ENCODE measurements at regions not wholly inside any gene's neighbourhood (a gene's known extent, or its start where the extent isn't known, plus 50 kb on each side); places are given as distances from the start of the nearest gene placed in this dataset.

GRCh38 chr9:28538132-28538531 is 964.9 kb upstream of the C9orf72 start:
- Histone ChIP-seq H3K36me3 (ENCODE audit: insufficient read depth, low read length) (no peaks in the 10 kb centered on the region), H2AFZ (ENCODE audit: low read length) (no peak overlapping the region), H3K9ac (ENCODE audit: low read length) (no peak overlapping the region), H3K4me2 (ENCODE audit: low read length) (no peak overlapping the region), H3K9me2 (ENCODE audit: low read depth, low read length) (no peaks in the 10 kb centered on the region), H3K27me3 (ENCODE audit: insufficient read depth, low read length) (no peaks in the 10 kb centered on the region), H3K79me2 (ENCODE audit: insufficient read depth, low read length) (no peaks in the 10 kb centered on the region), H3K27ac (ENCODE audit: low read depth, low read length, poor library complexity, severe bottlenecking) (no peak overlapping the region), H3K4me1 (ENCODE audit: insufficient read depth, low read length, severe bottlenecking) (no peaks in the 10 kb centered on the region), H3K9me3 (ENCODE audit: low read length) (no peaks in the 10 kb centered on the region), H3F3A (ENCODE audit: insufficient read depth, low read length) (no peaks in the 10 kb centered on the region), H4K20me1 (ENCODE audit: insufficient read depth, low read length) (no peaks in the 10 kb centered on the region), H3K4me3 (ENCODE audit: low read depth, low read length, poor library complexity, severe bottlenecking) (no peak overlapping the region)
- no peak for TF ChIP-seq EZH2 (IDR thresholded peaks at IDR 0.05; ENCODE audit: borderline replicate concordance, low read length)
- TF ChIP-seq, protein P1, sequence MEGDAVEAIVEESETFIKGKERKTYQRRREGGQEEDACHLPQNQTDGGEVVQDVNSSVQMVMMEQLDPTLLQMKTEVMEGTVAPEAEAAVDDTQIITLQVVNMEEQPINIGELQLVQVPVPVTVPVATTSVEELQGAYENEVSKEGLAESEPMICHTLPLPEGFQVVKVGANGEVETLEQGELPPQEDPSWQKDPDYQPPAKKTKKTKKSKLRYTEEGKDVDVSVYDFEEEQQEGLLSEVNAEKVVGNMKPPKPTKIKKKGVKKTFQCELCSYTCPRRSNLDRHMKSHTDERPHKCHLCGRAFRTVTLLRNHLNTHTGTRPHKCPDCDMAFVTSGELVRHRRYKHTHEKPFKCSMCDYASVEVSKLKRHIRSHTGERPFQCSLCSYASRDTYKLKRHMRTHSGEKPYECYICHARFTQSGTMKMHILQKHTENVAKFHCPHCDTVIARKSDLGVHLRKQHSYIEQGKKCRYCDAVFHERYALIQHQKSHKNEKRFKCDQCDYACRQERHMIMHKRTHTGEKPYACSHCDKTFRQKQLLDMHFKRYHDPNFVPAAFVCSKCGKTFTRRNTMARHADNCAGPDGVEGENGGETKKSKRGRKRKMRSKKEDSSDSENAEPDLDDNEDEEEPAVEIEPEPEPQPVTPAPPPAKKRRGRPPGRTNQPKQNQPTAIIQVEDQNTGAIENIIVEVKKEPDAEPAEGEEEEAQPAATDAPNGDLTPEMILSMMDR (IDR thresholded peaks at IDR 0.05; ENCODE audit: low read length) = no peak

- no peaks in the 10 kb centered on the region for H3K9me3 ChIP-seq (ENCODE audit: low read length)
- H4K20me1 ChIP-seq (ENCODE audit: insufficient read depth, low read length) = no peaks in the 10 kb centered on the region
- H3K4me3 ChIP-seq (ENCODE audit: low read depth, low read length, poor library complexity, severe bottlenecking) = no peak overlapping the region
- no peak overlapping the region for H3K9ac ChIP-seq (ENCODE audit: low read length)
- H3K4me2 ChIP-seq (ENCODE audit: low read length) = no peak overlapping the region
- no peaks in the 10 kb centered on the region for H3K36me3 ChIP-seq (ENCODE audit: insufficient read depth, low read length)
- TF ChIP-seq, protein P1 (IDR thresholded peaks at IDR 0.05; ENCODE audit: low read length) = no peak
- TF ChIP-seq EZH2 (IDR thresholded peaks at IDR 0.05; ENCODE audit: borderline replicate concordance, low read length) = no peak
- no peaks in the 10 kb centered on the region for H3K79me2 ChIP-seq (ENCODE audit: insufficient read depth, low read length)
- H2AFZ ChIP-seq (ENCODE audit: low read length) = no peak overlapping the region
- no peak overlapping the region for H3K27ac ChIP-seq (ENCODE audit: low read depth, low read length, poor library complexity, severe bottlenecking)
- H3K9me2 ChIP-seq (ENCODE audit: low read depth, low read length) = no peaks in the 10 kb centered on the region
- no peaks in the 10 kb centered on the region for H3F3A ChIP-seq (ENCODE audit: insufficient read depth, low read length)
- H3K4me1 ChIP-seq (ENCODE audit: insufficient read depth, low read length, severe bottlenecking) = no peaks in the 10 kb centered on the region
- no peaks in the 10 kb centered on the region for H3K27me3 ChIP-seq (ENCODE audit: insufficient read depth, low read length)
Measured at GRCh38 chr9:28539434-28540070, 966.3 kb upstream of the C9orf72 start.

- no peaks in the 10 kb centered on the region for H3K79me2 ChIP-seq (ENCODE audit: insufficient read depth, low read length)
- no peaks in the 10 kb centered on the region for H3F3A ChIP-seq (ENCODE audit: insufficient read depth, low read length)
- no peaks in the 10 kb centered on the region for H4K20me1 ChIP-seq (ENCODE audit: insufficient read depth, low read length)
- no peak overlapping the region for H3K9ac ChIP-seq (ENCODE audit: low read length)
- no peaks in the 10 kb centered on the region for H3K36me3 ChIP-seq (ENCODE audit: insufficient read depth, low read length)
- H3K4me1 ChIP-seq (ENCODE audit: insufficient read depth, low read length, severe bottlenecking) = no peaks in the 10 kb centered on the region
- H3K9me2 ChIP-seq (ENCODE audit: low read depth, low read length) = no peaks in the 10 kb centered on the region
- TF ChIP-seq, protein P1 (IDR thresholded peaks at IDR 0.05; ENCODE audit: low read length) = no peak
- no peak for TF ChIP-seq EZH2 (IDR thresholded peaks at IDR 0.05; ENCODE audit: borderline replicate concordance, low read length)
- H2AFZ ChIP-seq (ENCODE audit: low read length) = no peak overlapping the region
- no peak overlapping the region for H3K27ac ChIP-seq (ENCODE audit: low read depth, low read length, poor library complexity, severe bottlenecking)
- H3K4me2 ChIP-seq (ENCODE audit: low read length) = no peak overlapping the region
- no peak overlapping the region for H3K4me3 ChIP-seq (ENCODE audit: low read depth, low read length, poor library complexity, severe bottlenecking)
- H3K9me3 ChIP-seq (ENCODE audit: low read length) = no peaks in the 10 kb centered on the region
- no peaks in the 10 kb centered on the region for H3K27me3 ChIP-seq (ENCODE audit: insufficient read depth, low read length)
Measured at GRCh38 chr9:28542928-28543327, 969.6 kb upstream of the C9orf72 start.
